Liver (tissue), 3 donors: ENCODE measurements at regions not wholly inside any gene's neighbourhood (a gene's known extent, or its start where the extent isn't known, plus 50 kb on each side); places are given as distances from the start of the nearest gene placed in this dataset.

ENCODE experiments used
- ATF3 ChIP-seq: IDR thresholded peaks from 2 replicates; pipeline ENCODE4 v1.6.1; 2016; ENCODE audit warnings: antibody characterized with exemption
- CTCF ChIP-seq: fragments of 150-350 bp; IDR thresholded peaks from 2 replicates; pipeline ENCODE4 v1.5.1; 2017; ENCODE audit warnings: improper control_type of control experiment, low read depth, low read length; ENCODE audit not compliant: missing input control
- FOXA1 ChIP-seq: IDR thresholded peaks from 2 replicates; pipeline ENCODE4 v1.6.1; 2016; ENCODE audit warnings: antibody characterized with exemption
- MAX ChIP-seq: IDR thresholded peaks from 2 replicates; pipeline ENCODE4 v1.6.1; 2016; ENCODE audit warnings: antibody characterized with exemption
- RAD21 ChIP-seq, 2 donors: IDR thresholded peaks; 2 replicates each; pipeline ENCODE4 v1.6.1; 2016; ENCODE audit warnings: antibody characterized with exemption in 2 of 2, mild to moderate bottlenecking in 2 of 2
- TAF1 ChIP-seq: conservative IDR thresholded peaks from 2 replicates; pipeline ENCODE4 v1.6.1; 2016; ENCODE audit warnings: antibody characterized with exemption, mild to moderate bottlenecking
- YY1 ChIP-seq: IDR thresholded peaks from 2 replicates; pipeline ENCODE4 v1.6.1; 2016; ENCODE audit warnings: antibody characterized with exemption, mild to moderate bottlenecking
- donor health status: healthy.
- donor health status: healthy.

GRCh38 chr10:78947226-78947625, 121.5 kb upstream of the ZMIZ1 start:
- TF ChIP-seq FOXA1 (no peak), CTCF (no peak), MAX (no peak), ATF3 (no peak), RAD21 (IDR thresholded peaks at IDR 0.05) (no peak), YY1 (no peak), TAF1 (no peak)
